Duodenal mucosa (tissue), 2 donors: ENCODE measurements at regions not wholly inside any gene's neighbourhood (a gene's known extent, or its start where the extent isn't known, plus 50 kb on each side); places are given as distances from the start of the nearest gene placed in this dataset.

Source experiments
- H3K27ac ChIP-seq: one replicate; pipeline ENCODE4 v1.7.0; 2013; ENCODE audit warnings: low read depth, low read length
- H3K27me3 ChIP-seq, 2 donors: one replicate each; pipeline ENCODE4 v1.7.0; 2013; ENCODE audit warnings: low read length in 2 of 2, control low read depth in 1 of 2; ENCODE audit not compliant: insufficient read depth in 2 of 2, control insufficient read depth in 1 of 2
- H3K36me3 ChIP-seq, 2 donors: one replicate each; pipeline ENCODE4 v1.7.0; 2013; ENCODE audit warnings: low read length in 2 of 2, control low read depth in 1 of 2; ENCODE audit not compliant: insufficient read depth in 2 of 2, control insufficient read depth in 1 of 2
- H3K4me1 ChIP-seq, 2 donors: one replicate each; pipeline ENCODE4 v1.7.0; 2013; ENCODE audit warnings: low read length in 2 of 2, control low read depth in 1 of 2; ENCODE audit not compliant: insufficient read depth in 2 of 2, control insufficient read depth in 1 of 2
- H3K4me3 ChIP-seq, 2 donors: one replicate each; pipeline ENCODE4 v1.7.0; 2013; ENCODE audit warnings: low read length in 2 of 2, low read depth in 1 of 2
- H3K9ac ChIP-seq, 2 donors: one replicate each; pipeline ENCODE4 v1.7.0; 2013; ENCODE audit warnings: low read length in 2 of 2, low read depth in 1 of 2
- H3K9me3 ChIP-seq, 2 donors: one replicate each; pipeline ENCODE4 v1.7.0; 2013; ENCODE audit warnings: low read length in 2 of 2, control low read depth in 1 of 2; ENCODE audit not compliant: control insufficient read depth in 1 of 2

DNA sequence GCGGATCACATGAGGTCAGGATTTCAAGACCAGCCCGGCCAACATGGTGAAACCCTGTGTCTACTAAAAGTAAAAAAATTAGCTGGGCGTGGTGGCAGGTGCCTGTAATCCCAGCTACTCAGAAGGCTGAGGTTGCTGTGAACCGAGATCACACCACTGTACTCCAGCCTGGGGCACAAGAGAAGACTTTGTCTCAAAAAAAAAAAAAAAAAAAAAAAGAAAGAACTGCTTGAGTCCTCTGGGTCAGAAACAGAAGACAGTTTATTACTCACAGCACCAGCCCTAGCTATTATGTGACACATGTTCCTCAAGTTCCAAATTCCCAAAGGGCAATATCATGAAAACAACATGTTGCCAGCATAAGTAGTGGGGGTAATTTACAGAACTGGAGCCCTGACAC is 1014.1 kb upstream of the RAG2 start:
- H3K27me3 ChIP-seq, result no peaks in the 10 kb centered on the region
- H3K36me3 ChIP-seq, result no peaks in the 10 kb centered on the region
- H3K9ac ChIP-seq, result no peak overlapping the region
- no peaks in the 10 kb centered on the region for H3K4me1 ChIP-seq
- no peaks in the 10 kb centered on the region for H3K9me3 ChIP-seq
- no peak overlapping the region for H3K27ac ChIP-seq
- no peak overlapping the region for H3K4me3 ChIP-seq

DNA sequence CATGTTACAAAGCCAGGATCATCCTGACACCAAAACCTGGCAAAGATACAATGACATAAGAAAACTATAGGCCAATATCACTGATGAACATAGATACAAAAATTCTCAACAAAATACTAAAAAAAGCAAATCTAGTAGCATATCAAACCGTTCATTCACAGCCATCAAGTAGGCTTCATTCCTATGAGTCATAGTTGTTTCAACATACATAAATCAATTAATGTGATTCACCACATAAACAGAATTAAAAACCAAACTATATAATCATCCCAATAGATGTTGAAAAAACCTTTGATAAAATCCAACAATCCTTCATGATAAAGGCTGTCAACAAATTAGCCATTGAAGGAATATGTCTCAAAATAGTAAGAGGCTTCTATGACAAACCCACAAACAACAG is 1007.2 kb upstream of the RAG2 start:
- H3K27ac ChIP-seq, result no peak overlapping the region
- no peaks in the 10 kb centered on the region for H3K36me3 ChIP-seq
- no peaks in the 10 kb centered on the region for H3K4me1 ChIP-seq
- no peaks in the 10 kb centered on the region for H3K9me3 ChIP-seq
- H3K9ac ChIP-seq, result no peak overlapping the region
- no peak overlapping the region for H3K4me3 ChIP-seq
- H3K27me3 ChIP-seq, result no peaks in the 10 kb centered on the region

DNA sequence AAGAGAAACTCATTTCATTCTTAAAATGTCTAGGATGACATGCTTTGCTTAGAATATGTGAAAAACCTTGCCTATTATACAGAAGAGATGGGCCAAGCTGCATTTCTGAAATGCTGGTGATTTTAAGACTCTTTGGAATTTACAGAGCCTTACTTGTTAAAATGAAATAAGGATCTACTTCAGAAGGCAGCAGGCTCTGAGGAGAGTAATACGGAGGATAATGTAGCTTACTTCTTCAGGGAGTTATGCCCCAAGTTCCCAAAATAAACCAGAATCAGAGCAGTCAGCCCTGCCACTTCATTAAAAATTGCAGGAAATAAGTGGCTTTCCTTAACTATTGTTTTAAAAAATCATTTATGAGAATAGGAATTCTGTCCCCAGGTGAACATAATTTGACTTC is 1000.3 kb upstream of the RAG2 start:
- Histone ChIP-seq H3K36me3 (no peaks in the 10 kb centered on the region), H3K4me1 (no peaks in the 10 kb centered on the region), H3K9ac (no peak overlapping the region), H3K4me3 (no peak overlapping the region), H3K27ac (no peak overlapping the region), H3K27me3 (no peaks in the 10 kb centered on the region), H3K9me3 (no peaks in the 10 kb centered on the region)

DNA sequence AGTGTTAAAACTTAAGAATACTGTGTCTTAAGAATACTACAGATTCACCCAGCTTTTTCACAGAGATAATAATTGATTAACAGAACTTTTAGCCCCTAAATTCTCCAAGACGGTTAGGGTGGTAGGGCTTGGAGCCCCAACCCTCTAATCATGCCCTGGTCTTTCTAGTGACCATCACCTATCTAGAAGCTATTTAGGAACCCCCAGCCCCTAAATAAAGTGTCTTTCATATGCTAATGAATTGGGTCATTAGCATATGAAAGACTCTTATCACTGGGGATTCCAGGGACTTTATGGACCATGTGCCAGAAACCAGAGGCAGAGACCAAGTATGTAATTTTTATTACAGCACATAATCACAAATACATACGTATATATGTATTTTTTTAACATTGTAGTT is 999.7 kb upstream of the RAG2 start:
- no peaks in the 10 kb centered on the region for H3K36me3 ChIP-seq
- H3K9ac ChIP-seq, result no peak overlapping the region
- H3K27me3 ChIP-seq, result no peaks in the 10 kb centered on the region
- no peak overlapping the region for H3K27ac ChIP-seq
- no peak overlapping the region for H3K4me3 ChIP-seq
- H3K4me1 ChIP-seq, result no peaks in the 10 kb centered on the region
- H3K9me3 ChIP-seq, result no peaks in the 10 kb centered on the region

DNA sequence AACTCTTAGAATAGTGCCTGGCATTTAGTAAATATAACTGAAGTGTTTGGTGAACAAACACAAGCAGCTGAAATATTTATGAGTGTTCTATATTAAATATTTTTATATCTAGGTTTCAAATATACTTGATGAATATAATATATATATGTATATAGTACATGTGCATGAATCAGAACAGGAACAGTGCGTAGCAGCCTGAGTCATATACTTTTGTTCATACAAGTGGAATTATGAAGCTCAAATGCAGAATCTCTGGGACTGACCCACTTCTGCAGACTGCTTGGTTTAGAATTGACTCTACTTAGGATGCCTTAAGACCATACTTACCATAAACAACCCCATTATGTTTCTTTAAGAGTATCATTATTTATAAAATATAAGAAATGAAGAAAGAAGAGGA is 997.8 kb upstream of the RAG2 start:
- no peaks in the 10 kb centered on the region for H3K27me3 ChIP-seq

DNA sequence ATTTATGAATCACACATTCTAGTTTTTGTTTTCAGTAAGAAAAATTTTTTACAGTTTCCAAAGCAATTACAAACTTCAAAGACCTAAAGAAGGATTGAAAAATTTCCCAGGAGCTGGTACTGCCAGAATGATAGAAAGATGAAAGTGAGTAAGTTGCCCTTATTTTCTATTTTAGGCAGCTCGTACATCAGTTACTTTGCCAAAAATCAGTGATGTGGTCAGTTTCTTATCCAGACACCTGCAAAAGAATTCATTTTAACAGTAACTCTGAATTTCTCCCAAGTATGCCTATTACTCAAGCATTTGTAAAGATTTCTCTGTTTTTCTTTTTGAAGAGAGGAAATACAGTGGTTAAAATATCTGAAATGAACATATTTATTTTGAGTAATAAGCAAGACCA is 976.3 kb upstream of the RAG2 start:
- Histone ChIP-seq H3K4me1 (no peaks in the 10 kb centered on the region), H3K27ac (no peak overlapping the region)

More for the DNA sequence above, 997.8 kb upstream of the RAG2 start:
- Histone ChIP-seq H3K4me1 (no peaks in the 10 kb centered on the region), H3K4me3 (no peak overlapping the region), H3K9ac (no peak overlapping the region), H3K27ac (no peak overlapping the region), H3K9me3 (no peaks in the 10 kb centered on the region), H3K36me3 (no peaks in the 10 kb centered on the region)

DNA sequence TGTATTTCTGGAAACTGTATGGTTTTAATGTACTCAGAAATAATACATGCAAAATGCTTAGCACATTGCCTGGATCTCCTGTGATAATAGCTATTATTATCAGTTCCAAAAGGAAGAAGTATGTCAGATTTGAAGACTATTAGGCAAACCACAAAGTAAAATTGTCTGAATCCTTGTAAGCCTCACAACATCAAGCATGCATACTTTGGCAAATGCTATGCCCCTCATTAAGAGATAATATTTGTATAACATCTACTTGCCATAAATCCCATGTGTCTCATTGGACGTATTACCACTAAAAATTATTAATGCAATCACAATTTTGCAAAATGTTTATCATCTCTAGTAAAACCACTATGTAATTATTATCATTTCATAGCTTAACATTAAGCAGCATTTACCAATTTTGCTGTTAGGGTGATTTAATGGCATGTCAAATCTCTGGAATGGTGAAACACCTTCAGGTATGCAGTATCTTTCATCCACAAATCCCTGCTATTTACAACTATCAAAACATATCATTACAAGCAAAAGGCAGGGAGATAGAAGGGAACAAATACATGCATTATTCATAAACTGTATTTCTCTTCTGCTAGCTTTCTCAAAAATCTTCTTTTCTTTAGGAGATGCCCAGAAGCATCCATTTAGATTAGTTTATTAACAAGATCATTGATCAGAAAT is 974.6 kb upstream of the RAG2 start:
- no peak overlapping the region for H3K27ac ChIP-seq
- H3K27me3 ChIP-seq, result no peaks in the 10 kb centered on the region
- no peak overlapping the region for H3K9ac ChIP-seq
- no peaks in the 10 kb centered on the region for H3K4me1 ChIP-seq
- no peak overlapping the region for H3K4me3 ChIP-seq
- H3K36me3 ChIP-seq, result no peaks in the 10 kb centered on the region
- H3K9me3 ChIP-seq, result no peaks in the 10 kb centered on the region

More for the DNA sequence above, 976.3 kb upstream of the RAG2 start:
- H3K27me3 ChIP-seq, result no peaks in the 10 kb centered on the region
- no peaks in the 10 kb centered on the region for H3K36me3 ChIP-seq
- H3K9me3 ChIP-seq, result no peaks in the 10 kb centered on the region
- no peak overlapping the region for H3K4me3 ChIP-seq
- H3K9ac ChIP-seq, result no peak overlapping the region

DNA sequence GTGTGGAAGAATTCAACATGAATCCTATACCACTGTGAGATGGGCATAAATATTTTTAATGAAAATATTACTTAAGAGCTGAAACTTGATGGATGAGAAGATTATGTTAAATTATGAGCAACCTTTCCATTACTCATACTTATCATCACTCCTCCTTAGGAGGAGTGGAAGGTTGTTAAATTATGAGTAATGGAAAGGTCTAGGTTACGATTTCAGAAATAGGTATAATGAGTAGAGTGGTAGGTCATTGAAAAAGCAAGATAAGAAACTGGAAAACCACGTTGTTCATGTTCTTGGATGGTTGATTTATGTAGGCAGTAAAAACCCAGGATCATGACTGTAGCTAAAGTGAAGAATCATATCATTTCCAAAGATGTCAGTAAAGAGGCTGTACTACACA is 973.2 kb upstream of the RAG2 start:
- Histone ChIP-seq H3K4me3 (no peak overlapping the region), H3K27me3 (no peaks in the 10 kb centered on the region), H3K9me3 (no peaks in the 10 kb centered on the region), H3K4me1 (no peaks in the 10 kb centered on the region), H3K27ac (no peak overlapping the region), H3K9ac (no peak overlapping the region), H3K36me3 (no peaks in the 10 kb centered on the region)

DNA sequence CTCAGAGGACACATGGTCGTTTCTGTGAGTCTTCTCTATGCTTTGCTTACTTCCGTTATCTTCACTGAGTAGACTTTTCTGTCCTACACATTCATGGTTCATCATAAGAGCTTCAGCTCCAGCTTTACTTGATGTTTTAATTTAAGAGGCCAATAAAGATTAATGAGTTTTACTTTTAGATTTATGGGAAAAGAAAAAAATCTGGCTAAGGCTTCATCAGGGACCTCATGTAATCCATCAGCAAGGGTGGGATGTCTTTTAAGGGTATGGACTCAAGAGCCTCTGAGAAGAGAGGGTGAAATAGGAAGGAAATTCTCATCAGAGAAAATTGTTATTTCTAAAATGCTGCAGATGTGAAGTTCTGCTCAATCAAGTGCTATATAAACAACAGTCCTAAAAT is 963.0 kb upstream of the RAG2 start:
- Histone ChIP-seq H3K36me3 (no peaks in the 10 kb centered on the region), H3K27me3 (no peaks in the 10 kb centered on the region), H3K27ac (no peak overlapping the region), H3K9me3 (no peaks in the 10 kb centered on the region), H3K4me1 (no peaks in the 10 kb centered on the region), H3K4me3 (no peak overlapping the region), H3K9ac (no peak overlapping the region)

DNA sequence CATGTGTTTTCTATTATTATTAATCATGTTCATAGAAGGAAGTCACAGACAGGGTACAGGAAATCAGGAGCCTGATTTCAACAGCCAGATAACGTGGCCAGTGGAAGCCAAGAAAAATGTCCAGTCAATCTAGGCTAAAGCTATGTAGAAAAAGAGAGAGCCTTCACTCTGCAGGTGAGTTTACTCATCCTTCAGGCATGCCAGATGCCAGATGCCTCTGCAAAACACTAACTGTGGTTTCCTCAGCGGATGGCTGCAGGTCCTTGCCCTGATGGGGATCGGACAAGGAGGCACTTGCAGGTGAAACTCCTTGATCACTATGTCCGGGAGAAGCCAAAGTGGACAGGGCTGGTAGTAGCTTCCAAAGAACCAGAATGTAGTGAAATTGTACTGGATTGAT is 962.3 kb upstream of the RAG2 start:
- no peak overlapping the region for H3K9ac ChIP-seq
- H3K9me3 ChIP-seq, result no peaks in the 10 kb centered on the region
- H3K27me3 ChIP-seq, result no peaks in the 10 kb centered on the region
- H3K27ac ChIP-seq, result no peak overlapping the region
- H3K4me1 ChIP-seq, result no peaks in the 10 kb centered on the region
- H3K4me3 ChIP-seq, result no peak overlapping the region
- H3K36me3 ChIP-seq, result no peaks in the 10 kb centered on the region
